A549 (cell line): ENCODE measurements at regions not wholly inside any gene's neighbourhood (a gene's known extent, or its start where the extent isn't known, plus 50 kb on each side); places are given as distances from the start of the nearest gene placed in this dataset.

Experiments used
- ATAC-seq, 2 experiments: fragments of 200-7000 bp in 1 of 2; fragments of >200 bp in 1 of 2; cut with Nextera tagmentation in 1 of 2; cut with Tn5 transposase in 1 of 2; 3 replicates each; pipeline versions ENCODE4 v1.8.0 to v1.9.1; 2018 to 2020; ENCODE audit warnings: mild to moderate bottlenecking in 1 of 2, moderate library complexity in 1 of 2
- CTCF ChIA-PET: fragments of 300-600 bp; sonication (Branson Sonifier 250); formaldehyde crosslinking; extraction: SDS; loops from one replicate; lab custom pipeline; 2021; ENCODE audit warnings: antibody characterized with exemption, inconsistent platforms; lab: Yijun Ruan, JAX
- POLR2A ChIA-PET: fragments of 350-600 bp; formaldehyde crosslinking; extraction: SDS; loops from one replicate; lab custom pipeline; 2021; ENCODE audit warnings: antibody characterized with exemption, inconsistent platforms; lab: Yijun Ruan, JAX
- DNase-seq, 2 experiments: peaks; one replicate each; pipeline versions ENCODE4 v3.0.0 to v3.0.0-alpha.2; 2011 to 2016; ENCODE audit warnings: low read depth in 1 of 2, low spot score in 1 of 2
- FAIRE-seq: peaks from 2 replicates; lab custom pipeline; 2011; peaks lifted over from hg19 to GRCh38; lab: Jason Lieb, UNC
- H3K27ac ChIP-seq, 2 experiments: fragments of >200 bp; sonication (Bioruptor Twin); formaldehyde crosslinking; 3 replicates each; pipeline ENCODE4 v1.5.1; 2016 to 2017
- H3K4me1 ChIP-seq: fragments of >200 bp; sonication (Bioruptor Twin); formaldehyde crosslinking; 3 replicates; pipeline ENCODE4 v1.6.1; 2016
- H3K4me2 ChIP-seq: fragments of >200 bp; sonication (Bioruptor Twin); formaldehyde crosslinking; 3 replicates; pipeline ENCODE4 v1.6.1; 2016
- H3K4me3 ChIP-seq: fragments of >200 bp; sonication (Bioruptor Twin); formaldehyde crosslinking; 3 replicates; pipeline ENCODE4 v1.5.1; 2016
- H3K9me3 ChIP-seq: fragments of >200 bp; sonication (Bioruptor Twin); formaldehyde crosslinking; 3 replicates; pipeline ENCODE4 v1.6.1; 2016
- ATOH8 ChIP-seq: fragments of 250-450 bp; sonication (Bioruptor Pico); IDR thresholded peaks from 2 replicates; pipeline ENCODE4 v1.5.0; 2020; ENCODE audit warnings: low read depth, mild to moderate bottlenecking, moderate library complexity
- CBX8 ChIP-seq: fragments of 200-600 bp; sonication (generic); IDR thresholded peaks from 2 replicates; pipeline ENCODE4 v1.6.1; 2016
- CHD4 ChIP-seq: fragments of 200-600 bp; sonication (generic); IDR thresholded peaks from 2 replicates; pipeline ENCODE4 v1.6.1; 2016; ENCODE audit warnings: antibody characterized with exemption, mild to moderate bottlenecking, borderline replicate concordance
- CTCF ChIP-seq: fragments of >200 bp; sonication (Bioruptor Twin); formaldehyde crosslinking; IDR thresholded peaks from 3 replicates; pipeline ENCODE4 v1.5.1; 2016
- ESRRA ChIP-seq: fragments of 150-350 bp; IDR thresholded peaks from 2 replicates; pipeline ENCODE4 v1.6.1; 2014; ENCODE audit warnings: mild to moderate bottlenecking, low read length, borderline replicate concordance
- FOSL2 ChIP-seq, 2 experiments: fragments of 450-650 bp in 1 of 2; fragments of >200 bp in 1 of 2; sonication (Bioruptor Twin) in 1 of 2; formaldehyde crosslinking; IDR thresholded peaks; 2 replicates each; pipeline versions ENCODE4 v1.5.0 to v1.6.1; 2016 to 2020; ENCODE audit warnings: mild to moderate bottlenecking in 1 of 2, moderate library complexity in 1 of 2
- GATA3 ChIP-seq: IDR thresholded peaks from 2 replicates; pipeline ENCODE4 v1.6.1; 2012; ENCODE audit warnings: borderline replicate concordance
- HDAC2 ChIP-seq: fragments of 200-600 bp; sonication (generic); IDR thresholded peaks from 2 replicates; pipeline ENCODE4 v1.6.1; 2016
- HES2 ChIP-seq: fragments of >200 bp; sonication (Bioruptor Twin); formaldehyde crosslinking; IDR thresholded peaks from 2 replicates; pipeline ENCODE4 v1.6.1; 2016
- HEYL ChIP-seq: fragments of 250-450 bp; sonication (Bioruptor Pico); IDR thresholded peaks from 2 replicates; pipeline ENCODE4 v1.8.0; 2021; ENCODE audit warnings: mild to moderate bottlenecking, moderate library complexity
- HMGXB4 ChIP-seq: fragments of 250-450 bp; sonication (Bioruptor Pico); IDR thresholded peaks from 2 replicates; pipeline ENCODE4 v1.5.0; 2021; ENCODE audit warnings: mild to moderate bottlenecking, moderate library complexity, borderline replicate concordance
- HOXB13 ChIP-seq: fragments of 250-450 bp; sonication (Bioruptor Pico); IDR thresholded peaks from 2 replicates; pipeline ENCODE4 v1.5.0; 2020; ENCODE audit warnings: low read depth, mild to moderate bottlenecking, moderate library complexity
- HOXB5 ChIP-seq: fragments of 250-450 bp; sonication (Bioruptor Pico); IDR thresholded peaks from 2 replicates; pipeline ENCODE4 v1.5.0; 2020; ENCODE audit warnings: mild to moderate bottlenecking, moderate library complexity
- JUN ChIP-seq, 2 experiments: fragments of >200 bp; sonication (Bioruptor Twin); formaldehyde crosslinking; IDR thresholded peaks; 2 replicates in 1 of 2; 3 replicates in 1 of 2; pipeline ENCODE4 v1.6.1; 2016 to 2017
- KDM1A ChIP-seq: fragments of 200-600 bp; sonication (generic); IDR thresholded peaks from 2 replicates; pipeline ENCODE4 v1.6.1; 2016; ENCODE audit warnings: low read depth, mild to moderate bottlenecking
- MYC ChIP-seq: IDR thresholded peaks from 2 replicates; pipeline ENCODE4 v1.6.1; 2012; ENCODE audit warnings: mild to moderate bottlenecking, inconsistent platforms, low read length, improper control_type of control experiment, borderline replicate concordance
- NFE2L2 ChIP-seq: fragments of 150-350 bp; conservative IDR thresholded peaks from 2 replicates; pipeline ENCODE4 v1.6.1; 2014; ENCODE audit warnings: low read length
- NPAS2 ChIP-seq: fragments of 250-450 bp; sonication (Bioruptor Pico); IDR thresholded peaks from 2 replicates; pipeline ENCODE4 v1.8.0; 2022; ENCODE audit warnings: mild to moderate bottlenecking, moderate library complexity, borderline replicate concordance
- NR3C1 ChIP-seq: fragments of >200 bp; sonication (Bioruptor Twin); formaldehyde crosslinking; IDR thresholded peaks from 3 replicates; pipeline ENCODE4 v1.6.1; 2017
- PHF8 ChIP-seq: fragments of 200-600 bp; sonication (generic); IDR thresholded peaks from 2 replicates; pipeline ENCODE4 v1.6.1; 2016; ENCODE audit warnings: low read depth, mild to moderate bottlenecking, antibody characterized with exemption, moderate library complexity, borderline replicate concordance
- POLR2AphosphoS2 ChIP-seq: conservative IDR thresholded peaks from 2 replicates; pipeline ENCODE4 v1.6.1; 2012; ENCODE audit warnings: low read length, improper control_type of control experiment, inconsistent platforms
- REST ChIP-seq: fragments of 200-600 bp; sonication (generic); IDR thresholded peaks from 2 replicates; pipeline ENCODE4 v1.6.1; 2016; ENCODE audit warnings: antibody characterized with exemption, mild to moderate bottlenecking, moderate library complexity
- USF2 ChIP-seq: fragments of 450-650 bp; IDR thresholded peaks from 2 replicates; pipeline ENCODE4 v1.6.1; 2014; ENCODE audit warnings: antibody characterized with exemption
- WGBS: methylation state at CpG from one replicate; pipeline ENCODE4 v1.1.6; 2017; ENCODE audit errors: missing lambda C conversion rate; 5-methylcytosine and 5-hydroxymethylcytosine counted together

GRCh38 chr13:31922724-31923123 is 108.8 kb upstream of the FRY start:
- FAIRE-seq (no peak), DNase-seq (no peak), ATAC-seq (no peak)
- Histone ChIP-seq H3K27ac (no peak overlapping the region), H3K9me3 (no peaks in the 10 kb centered on the region), H3K4me1 (peaks cover 6% of the 10 kb centered on the region; the same call in 1 of the 3 replicates), H3K4me3 (no peak overlapping the region), H3K4me2 (no peak overlapping the region)
- ChIA-PET CTCF (interaction anchor here (0.6 to 5.1 kb wide), 2 partner anchors 13 to 713 kb away, joined by 3 to 33 read pairs; no protein-coding TSS in a partner anchor), POLR2A (no interaction called here)
- TF ChIP-seq HOXB13 (CRISPR knock-in tag) (no peak), FOSL2 (IDR thresholded peaks at IDR 0.05) (no peak), FOSL2 (CRISPR knock-in tag; IDR thresholded peaks at IDR 0.05) (no peak), POLR2AphosphoS2 (no peak), HES2 (no peak), HEYL (no peak), USF2 (no peak), HDAC2 (no peak), MYC (no peak)
- WGBS: 70% methylated on average over 1 of the region's 1 CpG

GRCh38 chr13:31923134-31923763 is 108.3 kb upstream of the FRY start:
- POLR2A ChIA-PET: no interaction called here
- ATAC-seq (no peak), FAIRE-seq (no peak), DNase-seq (no peak)
- no peak overlapping the region for H3K4me2 ChIP-seq
- CTCF ChIA-PET: interaction anchor here (0.6 kb wide), 1 partner anchor 712 kb away, joined by 3 read pairs; no protein-coding TSS in a partner anchor
- no peak overlapping the region for H3K27ac ChIP-seq
- no peak overlapping the region for H3K4me3 ChIP-seq
- H3K4me1 ChIP-seq: peaks cover 6% of the 10 kb centered on the region; the same call in 1 of the 3 replicates
- WGBS: 47% methylated on average over 3 of the region's 3 CpGs
- no peak for TF ChIP-seq ATOH8 (CRISPR knock-in tag)
- no peak for TF ChIP-seq NFE2L2
- no peak for TF ChIP-seq KDM1A
- TF ChIP-seq CHD4: no peak
- no peak for TF ChIP-seq HEYL
- TF ChIP-seq, all 56 proteins: peak for 0
- no peaks in the 10 kb centered on the region for H3K9me3 ChIP-seq

- POLR2A ChIA-PET: no interaction called here
- FAIRE-seq: no peak
- DNase-seq: no peak
- WGBS: 79% methylated on average over 2 of the region's 2 CpGs
- no peak for ATAC-seq
- H3K4me1 ChIP-seq: peaks cover 10% of the 10 kb centered on the region; the same call in 2 of the 3 replicates
- no peak overlapping the region for H3K27ac ChIP-seq
- no peaks in the 10 kb centered on the region for H3K9me3 ChIP-seq
- H3K4me2 ChIP-seq: no peak overlapping the region
- no peak overlapping the region for H3K4me3 ChIP-seq
- CTCF ChIA-PET: no interaction called here
- no peak for TF ChIP-seq PHF8
- TF ChIP-seq NPAS2 (CRISPR knock-in tag): no peak
- TF ChIP-seq ESRRA: no peak
- TF ChIP-seq HMGXB4: no peak
- no peak for TF ChIP-seq CTCF
- no peak for TF ChIP-seq NR3C1
- no peak for TF ChIP-seq USF2
- no peak for TF ChIP-seq HDAC2
- TF ChIP-seq GATA3: no peak
- no peak for TF ChIP-seq REST
- TF ChIP-seq HOXB5 (CRISPR knock-in tag): no peak
- no peak for TF ChIP-seq CBX8
- TF ChIP-seq JUN (IDR thresholded peaks at IDR 0.05): no peak
Observed at GRCh38 chr13:31925079-31925478, 106.5 kb upstream of the FRY start.
